CD8-positive, alpha-beta memory T cell (primary cell): ENCODE measurements at regions not wholly inside any gene's neighbourhood (a gene's known extent, or its start where the extent isn't known, plus 50 kb on each side); places are given as distances from the start of the nearest gene placed in this dataset.
"Not testable (repeated sequence)": the region's sequence is repeated elsewhere in the genome, so short reads cannot be mapped to it uniquely, and the experiment has no call there.

Experiments
- CTCF ChIA-PET: fragments of 350-600 bp; sonication (Branson Sonifier 250); formaldehyde crosslinking; loops from one replicate; lab custom pipeline; 2021; ENCODE audit warnings: antibody characterized with exemption; lab: Charles Lee
- POLR2A ChIA-PET: fragments of 350-600 bp; sonication (Branson Sonifier 250); formaldehyde crosslinking; loops from one replicate; lab custom pipeline; 2021; ENCODE audit warnings: antibody characterized with exemption; lab: Charles Lee
- DNase-seq, 5 donors: peaks; one replicate each; pipeline versions ENCODE4 v3.0.0 to v3.0.0-alpha.2; 2020 to 2022; ENCODE audit warnings: mixed read lengths in 1 of 5
- H3K27ac ChIP-seq: one replicate; pipeline ENCODE4 v1.7.0; 2013; ENCODE audit warnings: low read depth, mild to moderate bottlenecking, low read length, moderate library complexity
- H3K27me3 ChIP-seq: 2 replicates; pipeline ENCODE4 v1.7.0; 2013; ENCODE audit warnings: low read length, mild to moderate bottlenecking; ENCODE audit not compliant: insufficient read depth, poor library complexity, severe bottlenecking
- H3K36me3 ChIP-seq: 2 replicates; pipeline ENCODE4 v1.7.0; 2013; ENCODE audit warnings: mild to moderate bottlenecking, low read length, moderate library complexity; ENCODE audit not compliant: insufficient read depth
- H3K4me1 ChIP-seq: 2 replicates; pipeline ENCODE4 v1.7.0; 2013; ENCODE audit warnings: mild to moderate bottlenecking, low read length, moderate library complexity; ENCODE audit not compliant: insufficient read depth
- H3K4me3 ChIP-seq: 2 replicates; pipeline ENCODE4 v1.7.0; 2013; ENCODE audit warnings: mild to moderate bottlenecking, low read length
- H3K9me3 ChIP-seq: 2 replicates; pipeline ENCODE4 v1.7.0; 2013; ENCODE audit warnings: mild to moderate bottlenecking, low read length
- H3K27ac Mint-ChIP-seq, 8 donors: one replicate each; pipeline ENCODE4 v1.8.0; 2020 to 2021; ENCODE audit warnings: mixed read lengths in 8 of 8, mild to moderate bottlenecking in 6 of 8, inconsistent platforms in 3 of 8, moderate library complexity in 3 of 8
- H3K27me3 Mint-ChIP-seq, 2 donors: one replicate each; pipeline ENCODE4 v1.8.0; 2020 to 2021; ENCODE audit warnings: mixed read lengths in 2 of 2, mild to moderate bottlenecking in 1 of 2, moderate library complexity in 1 of 2
- H3K36me3 Mint-ChIP-seq, 3 donors: one replicate each; pipeline ENCODE4 v1.8.0; 2020 to 2021; ENCODE audit warnings: mixed read lengths in 3 of 3, inconsistent platforms in 1 of 3, mild to moderate bottlenecking in 1 of 3
- H3K4me1 Mint-ChIP-seq, 3 donors: one replicate each; pipeline ENCODE4 v1.8.0; 2020 to 2021; ENCODE audit warnings: mixed read lengths in 3 of 3, inconsistent platforms in 1 of 3, mild to moderate bottlenecking in 1 of 3
- H3K4me3 Mint-ChIP-seq, 7 donors: one replicate each; pipeline ENCODE4 v1.8.0; 2020 to 2021; ENCODE audit warnings: mixed read lengths in 7 of 7, mild to moderate bottlenecking in 6 of 7, moderate library complexity in 4 of 7, inconsistent platforms in 2 of 7
- H3K9me3 Mint-ChIP-seq, 5 donors: one replicate each; pipeline ENCODE4 v1.8.0; 2020 to 2022; ENCODE audit warnings: mixed read lengths in 5 of 5, mild to moderate bottlenecking in 3 of 5, moderate library complexity in 2 of 5, inconsistent platforms in 1 of 5

DNA sequence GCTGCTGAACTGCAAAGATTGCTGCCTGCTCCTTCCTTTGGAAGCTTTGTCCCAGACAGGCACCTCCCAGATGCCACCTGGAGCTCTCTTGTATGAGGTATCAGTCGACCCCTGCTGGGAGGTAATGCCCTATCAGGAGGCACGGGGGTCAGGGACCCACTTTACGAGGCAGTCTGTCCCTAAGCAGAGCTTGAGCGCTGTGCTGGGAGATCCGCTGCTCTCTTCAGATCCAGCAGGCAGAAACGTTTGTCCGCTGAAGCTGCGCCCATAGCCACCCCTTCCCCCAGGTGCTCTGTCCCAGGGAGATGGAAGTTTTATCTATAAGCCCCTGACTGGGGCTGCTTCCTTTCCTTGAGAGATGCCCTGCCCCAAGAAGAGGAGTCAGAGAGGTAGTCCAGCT is 197.5 kb downstream of the NAF1 start:
- no peak overlapping the region for H3K4me3 Mint-ChIP-seq
- Histone ChIP-seq H3K4me3 (no peak overlapping the region), H3K4me1 (no peaks in the 10 kb centered on the region), H3K36me3 (no peaks in the 10 kb centered on the region), H3K27me3 (no peaks in the 10 kb centered on the region), H3K27ac (no peak overlapping the region), H3K9me3 (no peaks in the 10 kb centered on the region)
- ChIA-PET CTCF (no interaction called here), POLR2A (no interaction called here)
- no peaks in the 10 kb centered on the region for H3K4me1 Mint-ChIP-seq
- no peak overlapping the region for H3K27ac Mint-ChIP-seq
- H3K27me3 Mint-ChIP-seq = no peaks in the 10 kb centered on the region
- peaks cover 3 to 18% (median 11%) of the 10 kb centered on the region in 5 donors for H3K9me3 Mint-ChIP-seq
- no peak for DNase-seq
- H3K36me3 Mint-ChIP-seq = no peaks in the 10 kb centered on the region

DNA sequence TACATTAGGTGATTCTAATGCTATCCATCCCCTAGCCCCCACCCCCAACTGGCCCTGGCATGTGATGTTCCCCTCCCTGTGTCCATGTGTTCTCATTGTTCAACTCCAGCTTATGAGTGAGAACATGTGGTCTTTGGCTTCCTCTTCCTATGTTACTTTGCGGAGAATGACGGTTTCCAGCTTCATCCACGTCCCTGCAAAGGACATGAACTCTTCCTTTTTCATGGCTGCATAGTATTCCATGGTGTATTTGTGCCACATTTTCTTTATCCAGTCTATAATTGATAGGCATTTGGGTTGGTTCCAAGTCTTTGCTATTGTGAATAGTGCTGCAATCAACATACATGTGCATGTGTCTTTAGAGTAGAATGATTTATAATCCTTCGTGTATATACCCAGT is 200.7 kb downstream of the NAF1 start:
- H3K4me1 ChIP-seq, H3K36me3 ChIP-seq, CTCF ChIA-PET, H3K27ac Mint-ChIP-seq, H3K9me3 ChIP-seq, H3K4me3 Mint-ChIP-seq, H3K27me3 ChIP-seq, H3K4me3 ChIP-seq, H3K4me1 Mint-ChIP-seq, H3K27ac ChIP-seq, DNase-seq, H3K27me3 Mint-ChIP-seq, POLR2A ChIA-PET, H3K36me3 Mint-ChIP-seq: not testable (repeated sequence)
- peaks cover 3 to 19% (median 11%) of the 10 kb centered on the region in 5 donors for H3K9me3 Mint-ChIP-seq

DNA sequence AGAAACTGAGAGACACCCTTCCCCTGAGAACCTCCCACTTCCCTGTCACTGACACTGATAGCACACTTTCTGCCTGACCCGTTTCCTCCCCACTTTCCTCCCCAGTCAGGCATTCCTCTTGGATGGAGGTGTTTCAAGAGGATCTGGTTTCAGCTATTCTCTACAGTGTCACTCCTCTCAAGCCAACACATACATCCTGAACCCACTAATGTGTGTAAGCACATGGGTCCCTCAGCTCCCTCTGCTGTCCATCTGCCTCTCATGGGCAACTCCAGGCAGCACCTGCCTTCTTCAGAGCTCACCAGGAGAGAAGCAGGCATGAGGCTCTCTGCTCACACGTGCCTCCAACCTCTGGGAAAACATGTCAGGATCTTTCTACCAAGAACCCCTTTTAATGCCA is 207.6 kb downstream of the NAF1 start:
- H3K27ac ChIP-seq = no peak overlapping the region
- H3K4me3 ChIP-seq = no peak overlapping the region
- CTCF ChIA-PET = no interaction called here
- H3K36me3 ChIP-seq = no peaks in the 10 kb centered on the region
- peaks cover 0 to 7% (median under 1%) of the 10 kb centered on the region in 5 donors for H3K9me3 Mint-ChIP-seq
- H3K9me3 ChIP-seq = no peaks in the 10 kb centered on the region
- H3K36me3 Mint-ChIP-seq = no peaks in the 10 kb centered on the region
- POLR2A ChIA-PET = no interaction called here
- peaks cover 0 to 1% of the 10 kb centered on the region in 2 donors for H3K27me3 Mint-ChIP-seq
- no peaks in the 10 kb centered on the region for H3K4me1 ChIP-seq
- DNase-seq = no peak
- H3K4me1 Mint-ChIP-seq = no peaks in the 10 kb centered on the region
- H3K4me3 Mint-ChIP-seq = no peak overlapping the region
- H3K27ac Mint-ChIP-seq = no peak overlapping the region
- no peaks in the 10 kb centered on the region for H3K27me3 ChIP-seq

DNA sequence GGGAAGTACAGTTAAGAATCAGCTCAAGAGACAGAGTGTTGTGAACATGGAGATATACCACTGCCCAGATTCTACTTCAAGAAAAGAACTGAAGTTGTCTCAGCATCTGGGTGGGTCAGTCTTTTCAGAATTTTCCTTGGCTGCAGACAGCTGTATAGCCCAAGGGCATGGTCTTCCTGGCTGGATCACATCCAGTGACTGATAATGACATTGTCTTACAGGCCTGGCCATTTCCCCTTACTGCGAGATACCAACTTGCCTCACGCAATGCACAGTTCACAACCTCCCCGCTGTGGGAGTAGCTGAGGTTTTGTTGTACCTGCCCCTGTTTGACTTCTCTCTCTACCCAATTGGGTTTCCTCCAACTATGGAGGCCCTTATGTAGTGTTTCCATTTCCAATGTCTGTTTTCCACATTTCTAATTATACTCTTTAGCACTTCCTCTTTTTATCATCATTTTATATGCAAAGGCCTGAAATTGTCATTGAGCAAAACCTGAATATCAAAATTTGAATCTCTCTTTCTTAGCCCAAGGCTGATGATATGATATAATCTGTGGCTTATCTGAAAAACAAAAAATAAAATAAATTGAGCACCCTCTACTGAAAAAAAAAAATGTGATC is 209.1 kb downstream of the NAF1 start:
- Histone ChIP-seq H3K27me3 (no peaks in the 10 kb centered on the region), H3K4me1 (no peaks in the 10 kb centered on the region), H3K27ac (no peak overlapping the region), H3K36me3 (no peaks in the 10 kb centered on the region), H3K9me3 (no peaks in the 10 kb centered on the region), H3K4me3 (no peak overlapping the region)
- no peak for DNase-seq
- ChIA-PET POLR2A (no interaction called here), CTCF (no interaction called here)
- Mint-ChIP-seq H3K4me1 (no peaks in the 10 kb centered on the region), H3K9me3 (peaks cover 0 to 8% (median 3%) of the 10 kb centered on the region in 5 donors), H3K36me3 (no peaks in the 10 kb centered on the region), H3K27ac (no peak overlapping the region), H3K27me3 (peaks cover 0 to 1% of the 10 kb centered on the region in 2 donors), H3K4me3 (no peak overlapping the region)

DNA sequence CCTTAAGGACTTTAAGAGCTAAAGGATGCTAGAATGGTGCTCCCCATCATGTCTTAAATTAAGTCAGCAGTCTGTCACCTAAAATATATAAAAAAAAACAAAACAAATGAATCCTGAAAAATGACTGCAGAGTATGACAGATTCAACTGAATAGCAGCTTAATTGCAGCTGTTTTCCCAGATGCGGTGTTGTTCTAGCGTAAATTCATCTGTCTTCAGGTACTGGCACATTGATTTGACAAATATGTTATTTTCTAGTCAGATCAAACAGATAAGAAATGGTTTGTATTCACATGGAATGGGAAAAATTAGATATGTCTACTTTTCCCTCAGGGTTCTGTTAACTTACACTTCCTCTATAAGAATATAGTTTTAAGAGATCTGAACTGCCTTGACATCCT is 211.7 kb downstream of the NAF1 start:
- H3K27ac ChIP-seq = no peak overlapping the region
- no peaks in the 10 kb centered on the region for H3K36me3 ChIP-seq
- ChIA-PET CTCF (no interaction called here), POLR2A (no interaction called here)
- H3K4me1 ChIP-seq = no peaks in the 10 kb centered on the region
- H3K9me3 ChIP-seq = no peaks in the 10 kb centered on the region
- peaks cover 0 to 1% of the 10 kb centered on the region in 2 donors for H3K27me3 Mint-ChIP-seq
- no peaks in the 10 kb centered on the region for H3K4me1 Mint-ChIP-seq
- H3K4me3 Mint-ChIP-seq = no peak overlapping the region
- no peak overlapping the region for H3K4me3 ChIP-seq
- DNase-seq = no peak
- H3K27me3 ChIP-seq = no peaks in the 10 kb centered on the region
- H3K36me3 Mint-ChIP-seq = no peaks in the 10 kb centered on the region
- no peak overlapping the region for H3K27ac Mint-ChIP-seq
- peaks cover 0 to 11% (median 3%) of the 10 kb centered on the region in 5 donors for H3K9me3 Mint-ChIP-seq

DNA sequence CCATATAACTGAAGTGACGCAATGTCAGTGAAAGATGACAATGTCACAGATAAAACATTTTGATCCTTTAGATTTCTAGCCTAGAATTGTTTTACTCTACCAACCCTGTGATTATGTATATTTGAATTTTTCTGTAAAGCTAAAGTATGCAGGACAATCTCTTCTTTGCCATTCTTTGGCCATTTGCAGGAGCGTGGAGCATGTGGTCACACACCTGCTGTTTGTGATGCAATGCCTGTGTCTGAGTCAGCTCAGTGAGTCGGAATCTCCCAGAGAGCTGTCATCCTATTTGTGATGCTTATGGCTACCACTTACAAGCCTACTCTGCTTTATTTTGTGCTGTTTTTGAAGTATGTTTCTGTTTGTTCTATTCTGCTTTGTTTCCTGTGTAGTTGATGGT is 214.5 kb downstream of the NAF1 start:
- Mint-ChIP-seq H3K27me3 (no peaks in the 10 kb centered on the region), H3K36me3 (no peaks in the 10 kb centered on the region), H3K4me3 (no peak overlapping the region), H3K4me1 (no peaks in the 10 kb centered on the region), H3K27ac (no peak overlapping the region), H3K9me3 (peaks cover 0 to 10% (median 1%) of the 10 kb centered on the region in 5 donors)
- H3K4me3 ChIP-seq = no peak overlapping the region
- ChIA-PET CTCF (no interaction called here), POLR2A (no interaction called here)
- no peaks in the 10 kb centered on the region for H3K27me3 ChIP-seq
- DNase-seq = no peak
- H3K27ac ChIP-seq = no peak overlapping the region
- H3K36me3 ChIP-seq = no peaks in the 10 kb centered on the region
- H3K4me1 ChIP-seq = no peaks in the 10 kb centered on the region
- H3K9me3 ChIP-seq = no peaks in the 10 kb centered on the region

DNA sequence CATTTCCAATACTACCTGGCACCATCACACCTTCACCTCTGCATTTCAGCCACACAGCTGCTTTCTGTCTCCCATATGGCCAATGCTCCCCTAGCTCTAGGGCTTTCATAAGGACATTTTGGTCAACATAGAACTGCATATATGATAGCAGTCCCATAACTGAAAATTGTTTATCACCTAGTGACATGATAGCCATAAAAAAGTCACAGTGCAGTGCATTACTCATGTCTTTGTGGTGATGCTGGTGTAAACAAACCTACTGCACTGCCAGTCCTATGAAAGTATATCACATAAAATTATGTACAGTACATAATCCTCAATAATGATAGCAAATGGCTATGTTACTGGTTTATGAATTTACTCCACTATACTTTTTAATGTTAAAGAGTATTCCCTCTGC is 221.0 kb downstream of the NAF1 start:
- ChIA-PET POLR2A (no interaction called here), CTCF (no interaction called here)
- H3K4me3 Mint-ChIP-seq = no peak overlapping the region
- no peaks in the 10 kb centered on the region for H3K4me1 Mint-ChIP-seq
- H3K9me3 Mint-ChIP-seq = peaks cover 0 to 5% (median 0%) of the 10 kb centered on the region in 5 donors
- Histone ChIP-seq H3K4me1 (no peaks in the 10 kb centered on the region), H3K9me3 (no peaks in the 10 kb centered on the region), H3K27me3 (no peaks in the 10 kb centered on the region), H3K27ac (no peak overlapping the region), H3K4me3 (no peak overlapping the region), H3K36me3 (no peaks in the 10 kb centered on the region)
- H3K27me3 Mint-ChIP-seq = no peaks in the 10 kb centered on the region
- H3K36me3 Mint-ChIP-seq = no peaks in the 10 kb centered on the region
- no peak overlapping the region for H3K27ac Mint-ChIP-seq
- no peak for DNase-seq

DNA sequence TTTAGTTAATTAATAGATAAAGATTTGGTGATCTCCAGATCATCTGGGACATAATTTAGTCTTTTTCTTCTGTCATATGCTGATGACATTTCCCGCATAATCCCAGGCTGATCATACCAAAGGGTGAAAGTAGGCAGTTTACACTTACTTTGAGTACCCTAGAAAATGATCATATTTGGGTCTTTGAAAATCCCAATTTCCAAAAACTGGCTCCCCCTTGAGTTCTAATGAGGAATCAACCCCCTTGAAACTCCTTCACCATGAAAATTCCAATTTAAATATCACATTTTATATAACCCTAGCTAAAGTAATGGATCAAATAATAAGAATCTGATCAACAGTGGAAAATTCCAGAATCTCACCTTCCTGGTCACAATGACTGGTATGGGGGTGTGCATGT is 223.4 kb downstream of the NAF1 start:
- Mint-ChIP-seq H3K36me3 (no peaks in the 10 kb centered on the region), H3K4me3 (no peak overlapping the region), H3K27me3 (no peaks in the 10 kb centered on the region), H3K4me1 (no peaks in the 10 kb centered on the region), H3K9me3 (peaks cover 0 to 5% (median 0%) of the 10 kb centered on the region in 5 donors), H3K27ac (no peak overlapping the region)
- H3K9me3 ChIP-seq = no peaks in the 10 kb centered on the region
- ChIA-PET POLR2A (no interaction called here), CTCF (no interaction called here)
- DNase-seq = no peak
- no peaks in the 10 kb centered on the region for H3K4me1 ChIP-seq
- H3K27me3 ChIP-seq = no peaks in the 10 kb centered on the region
- no peak overlapping the region for H3K27ac ChIP-seq
- H3K4me3 ChIP-seq = no peak overlapping the region
- H3K36me3 ChIP-seq = no peaks in the 10 kb centered on the region
